IPS DF 19.7 (cell line): ENCODE measurements at regions not wholly inside any gene's neighbourhood (a gene's known extent, or its start where the extent isn't known, plus 50 kb on each side); places are given as distances from the start of the nearest gene placed in this dataset.
"Not testable (repeated sequence)": the region's sequence is repeated elsewhere in the genome, so short reads cannot be mapped to it uniquely, and the experiment has no call there.

Experiments
- DNase-seq: peaks from one replicate; pipeline ENCODE4 v3.0.0-alpha.2; 2013; ENCODE audit warnings: low read depth, low spot score

DNA sequence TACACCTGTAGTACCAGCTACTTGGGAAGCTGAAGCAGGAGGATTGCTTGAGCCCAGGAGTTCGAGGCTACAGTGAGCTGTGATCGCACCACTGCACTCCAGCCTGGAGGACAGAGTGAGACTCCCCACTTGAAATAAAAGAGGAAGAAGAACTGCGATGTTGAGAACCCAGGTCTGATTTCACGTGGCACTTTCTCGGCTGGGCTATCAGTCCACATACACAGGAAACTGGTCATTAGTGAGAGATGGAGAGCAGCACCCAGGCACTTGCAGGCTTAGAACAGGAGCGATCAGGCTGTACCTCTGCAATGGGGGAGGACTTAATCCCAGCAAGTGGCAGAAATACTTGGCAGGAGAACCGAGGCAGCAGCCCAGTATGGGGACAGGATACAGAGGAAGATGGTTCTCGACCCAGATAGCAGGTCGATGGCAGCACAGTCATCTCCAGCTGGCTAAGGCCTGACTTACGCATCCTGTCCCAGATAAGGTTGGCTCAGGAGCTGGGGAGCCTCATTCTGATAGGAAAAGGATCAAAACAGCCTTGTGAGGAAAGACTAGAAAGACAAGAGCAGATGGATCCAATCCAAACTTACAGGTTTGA, 487.7 kb upstream of the AUTS2 start:
- DNase-seq: no peak

DNA sequence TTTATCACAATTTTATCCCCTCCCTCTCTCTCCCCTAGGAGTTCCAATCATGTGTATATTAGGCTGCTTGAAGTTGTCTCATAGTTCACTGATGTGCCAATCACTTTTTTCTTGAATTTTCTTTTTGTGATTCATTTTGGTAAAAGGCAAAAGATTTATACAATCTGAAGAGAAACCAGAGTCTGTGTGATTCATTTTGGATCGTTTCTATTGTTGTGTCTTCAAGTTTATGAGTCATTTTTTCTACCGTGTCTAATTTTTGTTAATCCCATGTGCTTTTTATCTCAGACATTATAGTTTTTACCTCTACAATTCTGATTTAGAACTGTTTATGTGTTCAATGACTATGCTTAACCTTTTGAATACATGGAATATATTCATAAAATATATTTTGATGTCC, 483.9 kb upstream of the AUTS2 start:
- no peak for DNase-seq

DNA sequence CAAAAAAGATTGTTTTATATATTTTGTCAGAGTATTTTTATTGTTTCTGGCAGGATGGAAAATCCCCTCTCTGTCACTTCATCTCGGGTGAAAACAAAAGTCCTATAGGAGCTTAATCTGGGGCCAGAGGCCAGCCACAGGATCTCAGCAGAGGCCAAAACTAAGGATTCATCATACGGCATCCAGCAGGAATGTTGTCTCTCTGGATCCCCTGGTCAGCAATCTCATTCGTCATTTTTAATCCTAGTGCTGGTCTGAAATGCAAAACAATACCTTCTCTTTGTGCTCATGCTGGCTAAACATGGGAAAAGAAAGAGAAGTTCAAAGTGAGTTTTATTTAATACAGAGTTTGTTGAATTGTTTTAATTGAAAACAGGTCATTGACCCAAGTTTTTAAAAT, 482.5 kb upstream of the AUTS2 start:
- DNase-seq: no peak

DNA sequence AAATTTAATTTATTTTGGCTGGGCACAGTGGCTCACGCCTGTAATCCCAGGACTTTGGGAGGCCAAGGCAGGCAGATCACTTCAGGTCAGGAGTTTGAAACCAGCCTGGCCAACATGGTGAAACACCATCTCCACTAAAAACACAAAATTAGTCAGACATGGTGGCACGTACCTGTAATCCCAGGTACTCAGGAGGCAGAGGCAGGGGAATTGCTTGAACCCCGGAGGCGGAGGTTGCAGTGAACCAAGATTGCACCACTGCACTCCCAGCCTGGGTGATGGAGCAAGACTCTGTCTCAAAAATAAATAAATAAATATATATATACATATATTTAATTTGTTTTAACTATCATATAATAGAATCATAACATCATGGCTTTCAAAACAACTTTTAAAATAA, 482.1 kb upstream of the AUTS2 start:
- not testable (repeated sequence) for DNase-seq

DNA sequence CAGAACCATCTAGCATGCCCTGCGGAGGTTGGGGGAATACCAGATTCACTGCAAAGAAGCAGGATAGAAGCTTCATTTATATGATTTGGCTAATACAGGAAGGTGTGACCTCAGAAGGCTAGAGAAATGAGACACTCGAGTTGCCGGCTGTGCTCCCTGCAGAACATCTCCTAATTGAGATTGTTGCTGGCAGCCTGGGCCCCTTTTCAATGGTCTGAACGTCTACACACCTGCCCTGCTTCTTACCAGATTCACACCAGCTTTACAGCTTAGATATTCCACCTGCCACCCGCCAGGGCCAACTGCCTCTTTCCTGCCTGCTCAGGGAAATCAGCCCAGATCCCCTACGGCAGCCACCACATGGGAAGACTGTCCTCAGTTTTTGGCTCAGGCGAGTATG, 475.3 kb upstream of the AUTS2 start:
- DNase-seq: no peak

DNA sequence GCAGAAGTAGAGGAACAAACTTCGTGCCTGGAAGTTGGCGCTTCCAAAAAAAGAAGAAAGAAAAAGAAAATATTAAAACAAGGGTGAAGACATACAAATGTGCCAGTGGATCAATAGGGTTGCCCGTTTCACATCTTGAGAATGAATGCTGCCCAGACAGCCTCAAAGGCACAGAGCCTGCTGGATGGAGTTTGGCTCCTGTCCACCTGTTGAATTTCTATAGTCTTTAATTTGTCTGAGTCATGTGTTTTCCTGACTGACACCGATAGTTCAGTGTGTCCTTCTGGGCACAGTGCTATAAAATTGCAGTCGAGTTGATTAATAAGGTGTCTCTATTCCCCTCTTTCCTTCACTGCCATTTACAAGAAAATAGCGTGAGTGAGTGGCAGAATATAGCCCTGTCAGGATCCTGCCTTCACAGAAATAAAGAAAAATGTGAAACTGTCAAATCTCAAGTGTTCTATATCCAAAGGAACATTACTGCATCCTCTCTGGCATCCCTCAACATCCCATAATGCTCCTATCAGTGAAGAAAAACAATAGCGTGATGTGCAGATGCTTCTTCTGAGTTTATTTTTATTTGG, 471.3 kb upstream of the AUTS2 start:
- DNase-seq: no peak

DNA sequence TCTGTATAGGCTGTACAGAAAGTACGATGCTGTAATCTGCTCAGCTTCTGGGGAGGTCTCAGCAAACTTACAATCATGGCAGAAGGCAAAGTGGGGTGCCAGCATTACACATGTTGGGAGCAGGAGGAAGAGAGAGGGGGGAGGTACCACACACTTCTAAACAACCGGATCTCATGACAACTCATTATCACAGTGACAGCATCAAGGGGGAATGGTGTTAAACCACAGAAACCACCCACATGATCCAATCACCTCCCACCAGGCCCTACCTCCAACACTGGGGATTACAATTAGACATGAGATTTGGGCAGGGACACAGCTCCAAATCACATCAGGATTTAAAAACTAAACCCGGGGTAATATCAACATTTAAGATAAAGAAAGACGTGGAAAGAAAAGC, 468.8 kb upstream of the AUTS2 start:
- no peak for DNase-seq

DNA sequence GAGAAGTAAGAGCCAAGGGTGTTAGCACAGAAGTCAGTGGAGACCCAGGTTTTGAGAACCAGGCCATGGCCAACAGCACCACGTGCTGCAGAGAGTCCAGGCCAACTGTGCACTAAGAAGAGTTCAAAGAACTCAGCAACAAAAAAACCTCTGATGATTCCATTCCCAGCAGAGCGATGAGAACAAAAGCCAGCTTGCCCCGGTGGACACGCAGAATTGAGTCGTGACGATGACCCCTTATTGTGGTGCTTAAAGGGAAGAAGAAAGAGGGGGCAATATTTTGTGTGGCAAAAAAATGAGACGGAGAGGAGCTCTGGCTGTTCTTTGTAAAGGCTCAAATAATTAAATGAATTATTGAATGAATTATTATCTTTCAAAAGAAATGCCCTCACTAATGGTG, 468.3 kb upstream of the AUTS2 start:
- no peak for DNase-seq

DNA sequence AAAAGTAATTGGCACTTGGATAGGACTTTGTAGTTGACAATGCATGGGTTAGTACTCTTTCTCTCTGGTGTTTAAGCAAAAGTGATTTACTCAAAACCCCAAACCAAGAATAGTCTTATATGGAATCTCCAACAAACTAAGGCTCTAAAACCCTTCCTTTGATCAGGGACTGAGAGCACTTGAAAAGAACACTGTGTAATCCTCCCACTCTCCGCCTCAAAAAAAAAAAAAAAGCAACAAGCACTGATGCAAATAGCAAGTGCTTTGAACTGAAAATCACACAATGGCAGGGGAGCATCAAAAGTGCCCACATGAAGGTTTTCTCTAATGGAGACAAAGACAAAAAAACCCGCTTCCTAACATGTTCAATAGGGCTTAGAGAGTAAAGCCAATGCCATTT, 467.9 kb upstream of the AUTS2 start:
- no peak for DNase-seq

DNA sequence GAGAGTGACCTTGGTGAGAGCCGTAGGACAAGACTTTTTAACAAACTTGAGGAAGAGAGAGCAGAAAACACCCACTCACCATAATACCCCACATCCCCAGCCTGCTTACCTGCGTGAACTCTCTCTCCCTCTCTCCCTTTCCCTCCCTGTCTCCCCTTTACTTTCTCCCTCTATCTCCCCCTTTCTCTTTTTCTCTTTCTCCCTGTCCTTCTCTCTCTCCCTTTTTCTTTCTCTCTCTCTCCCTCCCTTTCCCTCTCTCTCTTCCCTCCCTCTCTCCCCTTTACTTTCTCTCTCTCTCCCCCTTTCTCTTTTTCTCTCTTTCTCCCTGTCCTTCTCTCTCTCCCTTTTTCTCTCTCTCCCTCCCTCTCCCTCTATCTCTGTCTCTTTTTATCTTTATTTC, 464.0 kb upstream of the AUTS2 start:
- no peak for DNase-seq

DNA sequence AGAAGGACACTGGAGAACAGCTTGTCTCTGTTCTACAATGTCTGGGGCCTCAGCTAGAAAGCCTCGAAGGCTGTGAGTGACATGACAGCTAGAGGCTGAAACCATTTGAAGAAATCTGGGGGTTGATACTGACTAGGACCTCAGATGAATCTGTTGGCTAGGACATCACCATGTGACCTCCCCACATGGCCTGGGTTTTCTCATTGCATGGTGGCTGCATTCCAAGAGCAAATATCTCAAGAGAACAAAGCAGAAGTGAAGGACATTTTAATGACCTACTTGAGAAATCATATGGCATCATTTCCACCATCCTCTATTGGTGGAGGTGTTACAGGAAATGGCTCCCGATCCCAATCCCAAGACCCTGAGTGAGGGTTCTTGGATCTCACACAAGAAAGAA, 450.6 kb upstream of the AUTS2 start:
- DNase-seq: no peak

DNA sequence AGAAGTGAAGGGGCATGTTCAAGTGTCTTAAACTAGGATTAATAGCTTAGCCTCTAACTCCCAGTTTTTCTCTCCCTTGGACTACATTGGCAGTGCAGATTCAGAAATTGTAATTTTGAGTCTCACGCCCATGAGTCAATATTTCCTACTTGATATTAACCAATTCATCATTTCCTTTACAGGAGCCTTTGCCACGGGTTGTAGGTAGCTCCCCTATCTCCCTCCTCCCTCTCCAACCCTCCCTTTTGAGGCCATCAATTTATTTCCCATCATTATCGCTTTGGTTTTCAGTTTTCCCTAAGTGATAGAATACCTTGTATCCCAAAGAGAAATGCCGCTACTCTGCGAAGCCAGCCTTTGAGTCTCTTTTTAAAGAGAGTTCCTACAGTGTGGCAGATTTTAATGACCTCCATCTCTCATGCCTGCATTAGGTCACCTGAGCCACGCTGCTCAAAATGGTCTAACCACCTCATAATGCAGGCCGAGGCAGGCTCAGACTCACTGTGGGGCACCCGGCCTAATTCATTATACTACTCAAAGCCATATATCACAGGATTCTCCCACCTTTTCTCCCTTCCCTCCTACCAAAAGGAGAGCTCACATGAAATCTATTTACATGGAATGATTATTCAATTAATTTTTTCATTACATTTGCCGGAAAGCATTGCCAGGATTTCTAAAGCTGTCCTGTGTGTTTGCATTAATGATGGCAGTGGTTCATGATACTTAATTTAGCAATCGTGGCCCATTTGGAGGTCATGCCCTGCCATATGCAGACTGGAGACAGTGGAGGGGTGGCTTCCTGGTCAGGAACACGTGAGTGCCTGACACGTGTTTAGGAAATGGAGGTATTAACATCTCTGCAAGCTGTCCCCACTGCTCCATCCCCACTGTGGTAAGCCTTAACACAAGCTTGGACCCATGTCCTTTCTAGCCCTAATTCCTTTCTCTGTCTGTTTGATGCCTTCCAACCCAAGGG, 448.2 kb upstream of the AUTS2 start:
- no peak for DNase-seq

DNA sequence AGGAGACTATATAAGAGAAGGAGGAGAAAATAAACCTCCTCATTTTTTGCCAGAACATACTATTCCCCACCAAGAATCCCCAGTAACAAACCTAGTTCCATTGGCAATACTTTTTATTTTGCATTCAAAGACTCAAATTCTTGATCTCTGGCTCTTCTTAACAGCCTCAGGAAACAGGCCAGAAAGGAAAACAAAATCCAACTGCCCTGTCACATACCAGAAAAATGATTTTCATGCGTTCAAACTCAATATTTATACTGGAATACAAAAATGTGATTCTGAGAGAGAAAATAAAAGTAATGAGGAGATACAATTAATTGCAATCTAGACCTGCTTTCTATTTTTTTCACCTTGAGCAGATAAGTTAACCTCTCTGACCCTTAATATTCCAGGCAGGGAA, 435.9 kb upstream of the AUTS2 start:
- DNase-seq: no peak

DNA sequence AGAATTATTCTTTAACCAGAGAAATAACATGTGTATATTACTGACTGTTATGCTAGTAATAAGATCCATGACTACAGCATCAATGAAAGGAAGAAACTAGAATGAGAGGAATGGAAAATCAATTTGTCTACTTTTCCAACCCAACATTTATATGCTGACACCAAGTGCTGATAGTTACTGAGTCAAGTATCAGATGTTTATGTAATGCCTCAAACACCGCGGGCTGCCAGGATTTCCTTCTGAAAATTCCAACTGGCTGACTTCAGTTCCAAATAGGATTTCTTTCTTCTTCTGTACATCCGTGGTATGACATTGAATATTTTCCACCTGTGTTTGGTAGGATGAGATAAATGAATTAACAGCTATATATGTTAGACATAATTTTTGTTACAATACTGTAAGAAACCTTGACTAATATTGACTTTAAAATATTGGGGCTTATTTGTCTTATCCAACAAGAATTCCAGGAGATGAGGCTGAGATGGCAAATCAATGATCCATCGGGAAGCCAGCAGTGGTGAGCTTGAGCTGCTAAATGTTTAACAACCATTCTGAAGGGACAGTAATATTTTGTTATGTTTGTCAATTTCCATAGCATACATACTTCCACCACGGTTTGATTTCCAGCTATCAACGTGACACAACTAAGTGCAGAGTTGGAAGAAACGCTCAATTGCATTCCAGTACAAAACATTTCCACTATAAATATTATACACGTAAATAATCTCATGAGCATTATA, 435.2 kb upstream of the AUTS2 start:
- DNase-seq: no peak

DNA sequence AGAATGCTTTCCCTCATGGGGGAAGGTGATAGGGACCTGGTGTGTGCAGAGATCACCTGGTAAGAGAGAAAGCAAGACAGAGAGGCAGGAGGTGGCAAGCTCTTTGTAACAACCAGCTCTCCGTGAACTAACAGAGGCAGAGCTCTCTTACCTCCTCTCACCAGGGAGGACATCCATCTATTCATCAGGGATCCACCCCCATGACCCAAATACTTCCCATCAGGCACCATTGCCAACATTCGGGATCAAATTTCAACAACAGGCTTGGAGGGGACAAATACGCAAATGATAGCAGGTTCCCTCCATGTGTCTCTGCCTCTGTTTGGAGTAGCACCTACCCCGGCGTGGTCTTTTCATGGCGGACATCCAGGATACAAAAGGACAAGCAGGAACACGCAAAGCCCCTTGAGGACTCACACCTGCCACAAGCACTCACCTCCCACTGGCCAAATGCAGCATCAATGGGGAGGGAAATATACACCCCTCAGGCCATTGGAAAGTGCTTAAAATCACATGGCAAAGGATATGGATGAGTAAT, 431.2 kb upstream of the AUTS2 start:
- DNase-seq: no peak

DNA sequence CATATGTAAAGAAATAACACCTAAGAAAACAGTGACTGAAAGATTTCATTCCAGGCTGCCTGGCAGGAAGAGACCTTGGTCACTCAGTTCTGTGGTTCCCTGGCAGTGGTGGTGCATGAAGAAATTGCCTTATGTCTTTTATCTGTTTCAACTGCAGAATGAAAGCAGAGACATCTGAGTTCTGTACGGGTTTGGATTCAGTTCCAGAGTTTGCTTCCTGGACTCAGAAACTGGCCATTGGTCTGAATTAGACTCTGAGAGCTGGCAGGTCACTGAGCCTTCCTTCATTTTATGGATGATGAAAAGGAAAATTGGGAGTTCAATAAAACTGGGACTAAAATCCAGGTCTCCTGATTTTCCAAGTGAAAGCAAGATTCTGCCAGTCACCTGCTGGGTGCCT, 428.9 kb upstream of the AUTS2 start:
- DNase-seq: no peak

DNA sequence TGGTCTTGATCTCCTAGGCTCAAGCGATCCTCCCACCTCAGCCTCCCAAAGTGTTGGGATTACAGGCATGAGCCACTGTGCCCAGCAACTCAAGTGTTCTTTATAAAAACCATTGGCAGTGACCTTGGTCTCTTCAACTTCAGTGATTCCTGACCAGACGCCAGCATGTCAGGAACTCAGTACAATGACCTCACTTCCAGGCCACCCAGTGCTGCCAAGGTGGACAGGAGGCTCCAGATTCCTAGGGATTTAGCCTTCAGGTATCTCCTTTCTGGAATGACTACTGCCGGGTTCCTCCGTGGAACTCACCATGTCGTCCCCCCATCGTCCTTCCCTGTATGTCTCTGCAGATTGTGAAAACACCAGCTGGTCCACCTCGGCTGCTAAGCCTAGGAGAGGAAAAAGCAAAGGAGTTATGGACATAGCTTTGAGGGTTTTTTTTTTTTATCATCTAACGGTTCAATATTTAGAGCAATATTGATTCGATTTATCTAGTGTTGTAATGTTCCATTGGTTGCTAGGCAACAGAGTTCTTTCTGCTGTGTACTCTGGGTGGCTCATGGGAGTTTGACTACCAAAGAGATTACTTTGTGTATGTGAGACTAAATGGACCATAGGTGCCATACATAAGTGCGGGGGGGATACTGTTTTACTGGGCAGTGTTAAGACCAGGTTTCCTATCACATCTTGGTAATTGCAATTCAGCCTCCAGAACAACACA, 425.8 kb upstream of the AUTS2 start:
- no peak for DNase-seq

DNA sequence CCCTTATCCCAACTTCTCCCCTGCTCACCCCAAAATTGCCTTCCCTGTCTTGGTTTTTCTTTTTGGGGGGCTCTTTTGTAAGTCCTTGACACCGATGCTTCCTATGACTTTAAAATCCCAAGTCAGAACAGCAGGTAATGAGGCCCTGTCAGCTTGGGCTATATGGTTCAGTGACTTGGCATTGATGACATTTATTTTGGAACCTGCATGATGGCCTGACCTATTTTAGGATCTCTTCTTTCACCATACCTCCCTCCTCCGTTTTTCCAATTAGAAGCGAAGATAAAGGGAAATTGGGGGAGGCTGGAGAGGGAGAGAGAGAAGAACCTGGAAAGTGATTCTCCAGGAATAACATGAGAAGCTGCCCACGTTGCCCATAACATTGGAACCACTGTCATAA, 424.9 kb upstream of the AUTS2 start:
- no peak for DNase-seq

DNA sequence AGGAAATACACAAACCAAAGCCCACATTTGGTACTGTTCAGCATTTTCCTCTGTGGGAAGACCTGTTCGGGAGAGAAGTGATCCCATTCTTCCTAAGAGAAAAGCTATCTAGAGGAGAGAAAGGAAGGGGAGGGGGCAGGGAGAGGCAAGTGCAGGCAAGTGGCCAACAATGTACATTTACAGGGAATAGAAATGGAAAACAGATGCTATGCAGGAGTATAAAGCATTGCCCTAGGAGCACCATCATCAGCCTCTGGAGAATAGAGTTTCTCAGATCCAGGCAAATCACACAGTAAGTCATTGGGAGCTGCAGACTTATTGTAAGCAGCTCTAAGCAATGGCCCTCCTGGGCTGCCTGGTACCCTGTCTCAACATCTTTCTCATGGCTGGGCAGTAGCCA, 424.4 kb upstream of the AUTS2 start:
- no peak for DNase-seq

DNA sequence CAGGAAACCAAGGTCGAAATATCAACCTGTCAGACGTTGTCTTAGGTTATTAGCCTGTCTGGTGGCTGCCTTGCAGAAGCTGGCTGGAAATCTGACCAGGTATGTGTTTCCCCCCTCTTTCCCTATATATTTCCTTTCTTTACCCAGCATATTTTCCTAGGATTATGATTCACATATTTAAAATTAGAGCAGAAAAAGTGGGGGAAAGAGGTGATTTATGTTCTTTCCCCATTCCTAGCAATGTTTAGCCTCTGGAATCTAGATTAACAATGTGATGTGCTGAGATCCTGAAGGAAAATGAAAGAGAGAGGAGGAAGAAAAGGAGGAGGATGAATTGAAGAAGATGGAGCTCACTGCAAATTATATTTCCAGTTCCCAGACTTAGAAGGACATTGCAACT, 421.4 kb upstream of the AUTS2 start:
- DNase-seq: no peak

DNA sequence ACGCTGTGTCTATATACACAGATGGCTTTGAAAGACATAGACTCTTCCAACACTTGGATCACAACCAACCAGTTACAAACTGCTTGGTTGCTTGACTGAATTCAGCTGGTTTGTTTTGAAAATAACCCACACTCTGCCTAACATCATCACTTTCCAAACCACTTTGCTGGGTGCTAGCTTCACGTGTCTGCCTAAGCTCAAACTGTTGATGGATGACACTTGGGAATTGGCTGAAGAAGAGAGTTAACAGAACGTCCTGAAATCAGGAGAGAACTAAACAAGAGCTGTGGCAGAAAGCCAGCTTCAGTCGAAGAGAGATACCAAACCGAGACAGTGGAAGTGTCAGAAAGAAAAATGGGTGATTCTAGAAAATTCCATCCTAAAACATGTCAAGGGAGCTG, 420.8 kb upstream of the AUTS2 start:
- DNase-seq: no peak
